ENCODE measurements at regions not wholly inside any gene's neighbourhood (a gene's known extent, or its start where the extent isn't known, plus 50 kb on each side); places are given as distances from the start of the nearest gene placed in this dataset.

GRCh38 chr6:167572841-167573271, 248.0 kb downstream of the TTLL2 start:
- no peak for DNase-seq (ENCODE audit: low read depth in 2 of 3, low spot score in 2 of 3)

- DNase-seq (ENCODE audit: low read depth in 2 of 3, low spot score in 2 of 3): no peak
Measured at GRCh38 chr6:167573461-167574215, 248.8 kb downstream of the TTLL2 start.

- no peak for DNase-seq (ENCODE audit: low read depth in 2 of 3, low spot score in 2 of 3)
Measured at GRCh38 chr6:167574431-167575151, 249.7 kb downstream of the TTLL2 start.

DNA sequence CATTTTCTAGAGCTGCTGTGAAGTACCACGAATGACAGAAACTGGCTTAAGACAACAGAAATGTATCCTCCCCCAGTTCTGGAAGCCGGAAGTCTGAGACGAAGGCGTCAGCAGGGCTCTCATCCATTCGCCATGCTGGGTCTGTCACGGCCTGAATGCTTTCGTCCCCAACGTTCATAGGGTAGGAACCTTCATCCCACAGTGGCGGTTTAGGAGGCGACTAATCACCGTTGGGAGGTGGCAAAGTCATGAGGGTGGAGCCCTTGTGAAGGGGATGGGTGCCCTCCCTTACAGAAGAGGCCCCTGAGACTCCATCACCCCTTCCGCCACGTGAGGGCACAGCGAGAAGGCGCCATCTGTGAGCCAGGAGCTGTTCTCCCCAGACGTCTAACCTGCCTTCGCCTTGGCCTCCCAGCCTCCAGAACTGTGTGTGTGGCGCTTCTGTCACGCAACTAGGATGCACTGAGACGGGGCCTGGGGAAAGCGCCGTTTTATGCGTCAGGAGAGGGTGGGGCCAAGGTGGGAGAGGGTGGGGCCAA, 250.3 kb downstream of the TTLL2 start:
- DNase-seq (ENCODE audit: low read depth in 2 of 3, low spot score in 2 of 3): no peak

- DNase-seq (ENCODE audit: low read depth in 2 of 3, low spot score in 2 of 3): no peak
Measured at GRCh38 chr6:167576050-167576741, 250.5 kb upstream of the AFDN start.

DNA sequence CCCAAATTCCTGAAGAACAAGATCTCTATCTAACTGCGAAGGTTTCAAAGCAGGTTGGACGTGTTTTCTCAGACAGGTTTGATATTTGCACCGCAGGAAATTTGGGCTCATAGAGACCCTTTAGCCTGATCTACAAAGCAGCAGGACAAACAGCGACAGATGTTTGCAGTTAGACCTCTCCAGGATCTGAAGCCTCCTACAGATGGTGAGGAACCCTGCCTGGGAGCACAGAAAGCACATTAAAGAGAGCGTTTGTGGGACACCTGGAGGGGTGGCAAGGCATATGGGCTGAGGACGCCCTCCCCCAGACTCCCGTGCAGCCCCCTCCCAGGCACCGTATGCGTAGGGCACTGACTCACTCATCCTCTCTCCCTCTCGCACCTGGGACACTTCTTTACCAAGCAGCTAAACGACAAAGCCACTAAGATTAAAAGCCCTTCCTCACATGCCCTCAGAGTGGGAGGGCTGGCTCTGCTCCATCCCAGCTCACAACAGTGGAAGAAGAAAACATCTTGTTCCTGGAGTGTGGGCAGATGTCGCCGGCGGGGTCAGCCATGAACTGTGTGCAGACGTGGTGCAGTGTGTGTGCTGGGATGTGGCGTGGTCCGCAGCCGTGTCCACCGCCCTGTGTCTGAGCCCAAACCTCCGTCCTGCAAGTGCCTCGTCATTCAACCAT, 249.7 kb upstream of the AFDN start:
- DNase-seq (ENCODE audit: low read depth in 2 of 3, low spot score in 2 of 3): no peak

DNA sequence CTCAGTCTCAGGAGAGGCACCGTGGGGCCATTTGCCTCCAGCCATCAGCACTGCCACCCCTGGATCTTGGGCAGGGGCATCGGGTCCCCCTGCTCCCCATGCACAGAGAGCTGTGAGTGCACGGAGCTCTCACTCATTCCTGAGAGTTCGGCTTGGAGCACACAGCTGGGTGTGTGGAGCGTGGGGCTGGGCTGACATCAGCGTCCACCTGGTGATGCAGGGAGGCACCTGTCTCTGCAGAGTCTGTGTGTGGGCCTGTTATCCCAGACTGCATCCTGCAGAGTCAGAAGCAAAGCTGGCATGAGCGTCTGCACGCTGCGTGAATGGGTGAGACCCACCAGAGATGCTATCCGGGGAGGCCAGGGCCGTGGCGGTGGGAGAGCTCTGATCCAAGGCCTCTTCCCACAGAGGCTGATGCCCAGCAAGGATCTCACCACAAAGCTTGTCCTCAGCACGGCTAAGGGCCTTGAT, 248.8 kb upstream of the AFDN start:
- DNase-seq (ENCODE audit: low read depth in 2 of 3, low spot score in 2 of 3): no peak

DNA sequence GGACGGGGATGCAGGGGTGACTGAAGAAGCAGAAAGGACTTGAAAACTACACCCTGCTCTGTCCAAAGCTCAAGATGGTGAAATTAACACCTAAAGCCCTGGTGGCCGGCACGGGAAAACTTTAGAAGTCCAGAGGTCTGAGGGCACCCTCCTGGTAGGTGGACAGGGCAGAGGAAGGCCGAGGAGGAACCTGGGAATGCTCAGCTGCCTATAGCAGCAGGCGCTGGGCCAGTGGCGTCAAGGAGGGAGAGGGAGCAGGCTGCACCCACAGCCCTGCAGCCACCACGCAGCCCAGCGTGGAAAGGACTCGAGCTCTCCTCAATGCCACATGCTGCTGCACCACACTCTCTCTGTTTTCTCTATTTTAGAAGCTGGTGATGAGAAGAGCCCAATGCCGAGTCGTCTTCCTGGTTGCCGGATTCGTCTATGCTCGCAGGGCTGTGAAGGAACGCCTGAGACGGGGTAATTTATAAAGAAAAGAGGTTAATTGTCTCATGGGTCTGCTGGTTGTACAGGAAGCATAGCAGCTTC, 248.3 kb upstream of the AFDN start:
- no peak for DNase-seq (ENCODE audit: low read depth in 2 of 3, low spot score in 2 of 3)

GRCh38 chr6:167579806-167580618, 246.7 kb upstream of the AFDN start:
- no peak for DNase-seq (ENCODE audit: low read depth in 2 of 3, low spot score in 2 of 3)

GRCh38 chr6:167580619-167580911, 246.1 kb upstream of the AFDN start:
- no peak for DNase-seq (ENCODE audit: low read depth in 2 of 3, low spot score in 2 of 3)

DNA sequence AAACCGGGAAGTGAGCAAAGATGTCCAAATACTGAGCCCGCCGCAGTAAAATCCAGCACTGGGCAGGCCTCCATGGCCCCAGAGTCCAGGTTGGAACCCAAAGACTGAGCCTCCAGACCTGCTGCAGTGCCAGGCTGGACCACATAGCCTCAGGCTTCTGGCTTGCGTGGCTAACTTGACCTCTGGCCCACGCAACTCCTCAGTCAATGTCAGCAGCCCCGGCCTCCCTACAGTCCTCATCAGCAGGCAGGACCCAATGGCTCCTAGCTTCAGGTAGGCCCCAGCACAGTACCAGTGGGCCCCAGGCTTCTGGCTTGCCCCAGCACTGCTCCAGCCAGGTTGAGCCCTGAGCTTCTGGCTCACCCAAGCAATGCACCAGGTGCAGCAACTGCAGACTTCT, 245.1 kb upstream of the AFDN start:
- no peak for DNase-seq (ENCODE audit: low read depth in 2 of 3, low spot score in 2 of 3)

DNA sequence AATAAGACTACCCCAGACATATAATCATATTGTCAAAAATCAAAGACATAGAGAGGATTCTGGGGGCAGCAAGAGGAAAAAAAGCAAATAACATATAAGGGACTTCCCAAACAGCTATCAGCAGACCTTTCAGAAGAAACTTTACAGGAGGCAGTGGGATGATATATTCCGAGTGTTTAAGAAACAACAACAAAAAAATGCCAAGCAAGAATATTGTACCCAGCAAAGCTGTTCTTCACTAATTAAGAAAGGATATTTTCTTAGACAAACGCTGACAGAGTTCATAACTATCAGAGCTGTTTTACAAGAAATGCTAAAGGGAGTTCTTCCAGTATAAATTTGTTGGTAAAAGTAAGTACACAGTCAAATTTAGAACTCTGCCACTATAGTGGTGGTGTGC, 243.3 kb upstream of the AFDN start:
- DNase-seq (ENCODE audit: low read depth in 2 of 3, low spot score in 2 of 3): no peak

GRCh38 chr6:167588181-167588919, 238.4 kb upstream of the AFDN start:
- DNase-seq (ENCODE audit: low read depth in 2 of 3, low spot score in 2 of 3): no peak

DNA sequence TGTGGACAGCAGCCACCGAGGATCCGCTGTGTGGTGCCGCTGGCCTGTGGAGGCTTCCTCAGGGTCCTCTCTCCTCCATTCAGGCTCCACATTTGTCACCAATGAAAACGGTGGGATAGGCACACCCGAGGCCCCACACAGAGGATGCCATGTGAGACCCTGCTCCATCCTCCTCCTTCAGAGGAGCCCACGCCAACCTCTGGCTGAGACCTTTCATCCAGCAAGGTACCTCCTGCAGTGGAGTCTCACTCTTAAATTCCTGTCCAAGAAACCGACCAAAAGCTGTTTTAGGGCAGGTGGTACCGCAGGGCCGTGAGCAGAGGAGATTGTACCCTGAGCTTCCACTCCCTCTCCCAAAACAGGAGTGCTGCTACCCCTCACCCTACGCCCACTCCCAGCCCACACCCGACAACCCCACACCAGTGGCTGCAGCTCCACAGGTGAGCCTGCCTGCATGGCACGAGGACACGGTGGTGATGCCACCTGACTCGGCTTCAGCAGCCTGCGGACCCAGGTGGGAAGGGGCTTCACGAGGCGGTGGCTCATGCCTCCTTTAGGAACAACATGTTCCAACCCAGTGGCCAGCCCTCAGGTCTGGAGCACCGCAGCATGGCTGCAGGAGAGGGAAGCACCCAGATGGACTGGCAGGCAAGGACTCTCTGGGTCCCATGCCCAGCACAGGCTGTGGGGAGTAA, 237.6 kb upstream of the AFDN start:
- no peak for DNase-seq (ENCODE audit: low read depth in 2 of 3, low spot score in 2 of 3)

GRCh38 chr6:167589615-167589940, 237.1 kb upstream of the AFDN start:
- no peak for DNase-seq (ENCODE audit: low read depth in 2 of 3, low spot score in 2 of 3)

DNA sequence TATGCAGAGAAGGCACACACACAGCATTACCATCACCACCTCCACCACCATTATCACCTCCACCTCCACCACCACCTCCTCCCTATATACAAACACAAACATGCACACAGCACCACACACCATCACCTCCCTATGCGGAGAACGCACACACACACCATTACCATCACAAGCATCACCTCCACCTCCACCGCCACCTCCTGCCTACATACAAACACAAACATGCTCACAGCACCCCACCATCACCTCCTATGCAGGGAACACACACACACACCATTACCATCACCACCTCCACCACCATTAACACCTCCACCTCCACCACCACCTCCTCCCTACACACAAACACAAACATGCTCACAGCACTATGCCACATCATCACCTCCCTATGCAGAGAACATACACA, 236.5 kb upstream of the AFDN start:
- no peak for DNase-seq (ENCODE audit: low read depth in 2 of 3, low spot score in 2 of 3)
